ENCODE measurements at regions not wholly inside any gene's neighbourhood (a gene's known extent, or its start where the extent isn't known, plus 50 kb on each side); places are given as distances from the start of the nearest gene placed in this dataset.

DNA sequence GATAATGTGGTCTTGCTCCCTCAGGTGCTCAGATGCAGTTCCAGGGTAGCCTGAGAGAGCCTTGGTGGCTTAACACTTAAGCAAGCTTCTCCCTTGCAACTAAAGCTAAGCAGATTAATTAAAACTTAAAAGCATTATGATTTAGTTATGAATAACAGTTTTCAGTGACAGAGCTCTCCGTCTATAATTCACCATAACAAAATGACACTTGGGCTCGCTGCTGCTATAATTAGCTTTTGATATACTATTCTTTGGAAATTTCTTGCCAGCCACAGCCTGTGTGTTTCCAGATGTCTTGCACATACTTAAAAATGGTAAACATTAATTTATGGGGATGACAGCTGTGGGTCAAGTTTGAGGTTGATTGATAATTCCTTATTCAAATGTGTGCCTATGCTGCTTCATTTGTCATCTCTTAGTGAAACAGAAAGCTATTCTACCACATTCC lies 380.5 kb downstream of the TFAP2B start:
- TF ChIP-seq, protein P1, sequence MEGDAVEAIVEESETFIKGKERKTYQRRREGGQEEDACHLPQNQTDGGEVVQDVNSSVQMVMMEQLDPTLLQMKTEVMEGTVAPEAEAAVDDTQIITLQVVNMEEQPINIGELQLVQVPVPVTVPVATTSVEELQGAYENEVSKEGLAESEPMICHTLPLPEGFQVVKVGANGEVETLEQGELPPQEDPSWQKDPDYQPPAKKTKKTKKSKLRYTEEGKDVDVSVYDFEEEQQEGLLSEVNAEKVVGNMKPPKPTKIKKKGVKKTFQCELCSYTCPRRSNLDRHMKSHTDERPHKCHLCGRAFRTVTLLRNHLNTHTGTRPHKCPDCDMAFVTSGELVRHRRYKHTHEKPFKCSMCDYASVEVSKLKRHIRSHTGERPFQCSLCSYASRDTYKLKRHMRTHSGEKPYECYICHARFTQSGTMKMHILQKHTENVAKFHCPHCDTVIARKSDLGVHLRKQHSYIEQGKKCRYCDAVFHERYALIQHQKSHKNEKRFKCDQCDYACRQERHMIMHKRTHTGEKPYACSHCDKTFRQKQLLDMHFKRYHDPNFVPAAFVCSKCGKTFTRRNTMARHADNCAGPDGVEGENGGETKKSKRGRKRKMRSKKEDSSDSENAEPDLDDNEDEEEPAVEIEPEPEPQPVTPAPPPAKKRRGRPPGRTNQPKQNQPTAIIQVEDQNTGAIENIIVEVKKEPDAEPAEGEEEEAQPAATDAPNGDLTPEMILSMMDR (optimal IDR thresholded peaks at IDR 0.05 in 1 of 3, IDR thresholded peaks at IDR 0.05 in 1 of 3, conservative IDR thresholded peaks at IDR 0.05 in 1 of 3; ENCODE audit: extremely low read depth in 1 of 3, insufficient read depth in 2 of 3, low read length in 3 of 3) = no peak
- Histone ChIP-seq H4K20me1 (ENCODE audit: control insufficient read depth, extremely low read depth, insufficient read depth, low read length) (no peaks in the 10 kb centered on the region), H3K4me1 (ENCODE audit: control insufficient read depth, extremely low read depth, insufficient read depth, low read length) (no peaks in the 10 kb centered on the region), H3K4me2 (ENCODE audit: control insufficient read depth, extremely low read depth, insufficient read depth, low read depth, low read length) (no peak overlapping the region), H3K36me3 (ENCODE audit: control insufficient read depth in 2 of 2, extremely low read depth in 1 of 2, insufficient read depth in 2 of 2, low read length in 2 of 2) (no peaks in the 10 kb centered on the region), H3K9me3 (ENCODE audit: control insufficient read depth, low read depth, low read length) (no peaks in the 10 kb centered on the region), H3K9ac (ENCODE audit: control insufficient read depth, extremely low read depth, insufficient read depth, low read length) (no peak overlapping the region), H3K79me2 (ENCODE audit: control insufficient read depth, insufficient read depth, low read length) (no peaks in the 10 kb centered on the region), H3K27ac (ENCODE audit: control insufficient read depth, insufficient read depth, low read length) (no peak overlapping the region), H3K4me3 (ENCODE audit: control insufficient read depth in 2 of 3, extremely low read depth in 1 of 3, insufficient read depth in 2 of 3, low read depth in 1 of 3, low read length in 3 of 3) (no peak overlapping the region), H2AFZ (ENCODE audit: control insufficient read depth, low read length) (no peak overlapping the region), H3K27me3 (ENCODE audit: control insufficient read depth, extremely low read depth, insufficient read depth, low read length) (no peaks in the 10 kb centered on the region), H3K9me1 (ENCODE audit: control insufficient read depth, extremely low read depth, insufficient read depth, low read length) (no peaks in the 10 kb centered on the region)
- FAIRE-seq (no peak), DNase-seq (ENCODE audit: low read depth, low spot score) (no peak)
- dilution Hi-C loops (cut with MboI; ENCODE audit: extremely low pct_ligation_motif_present, low sequenced_read_pairs) = no loop called here

DNA sequence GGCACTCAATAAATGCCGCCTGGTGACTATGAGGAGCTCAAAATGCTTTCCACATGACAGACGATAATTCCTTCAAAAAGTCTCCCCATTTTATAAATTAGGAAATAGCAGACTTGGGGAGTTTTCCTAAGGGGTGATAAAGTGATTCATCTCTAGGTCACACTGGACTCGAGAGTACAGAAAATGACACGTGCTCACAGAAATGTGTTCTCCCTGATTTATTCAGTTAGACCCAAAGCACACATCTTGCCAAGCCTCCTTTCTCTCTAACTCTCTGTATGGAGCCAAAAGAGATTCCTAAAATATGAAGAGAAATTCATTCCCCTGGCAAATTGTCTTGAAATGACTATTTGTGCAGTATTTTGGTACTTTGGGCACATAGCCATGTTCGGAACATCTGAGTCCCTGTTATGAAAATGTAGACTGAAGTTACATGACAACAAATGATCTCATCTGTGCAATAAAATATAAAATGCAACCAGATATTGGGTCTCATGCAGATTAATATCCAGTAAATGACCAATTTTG lies 381.1 kb downstream of the TFAP2B start:
- TF ChIP-seq EZH2 (IDR thresholded peaks at IDR 0.05; ENCODE audit: low read length) = no peak
- TF ChIP-seq, protein P1 (optimal IDR thresholded peaks at IDR 0.05 in 1 of 3, IDR thresholded peaks at IDR 0.05 in 1 of 3, conservative IDR thresholded peaks at IDR 0.05 in 1 of 3; ENCODE audit: extremely low read depth in 1 of 3, insufficient read depth in 2 of 3, low read length in 3 of 3) = no peak
- no peaks in the 10 kb centered on the region for H3K79me2 ChIP-seq (ENCODE audit: control insufficient read depth, insufficient read depth, low read length)
- H3K27ac ChIP-seq (ENCODE audit: control insufficient read depth, insufficient read depth, low read length) = no peak overlapping the region
- DNase-seq (ENCODE audit: low read depth, low spot score) = no peak
- dilution Hi-C loops (cut with MboI; ENCODE audit: extremely low pct_ligation_motif_present, low sequenced_read_pairs) = no loop called here
- FAIRE-seq = no peak
- no peaks in the 10 kb centered on the region for H3K9me1 ChIP-seq (ENCODE audit: control insufficient read depth, extremely low read depth, insufficient read depth, low read length)
- no peaks in the 10 kb centered on the region for H4K20me1 ChIP-seq (ENCODE audit: control insufficient read depth, extremely low read depth, insufficient read depth, low read length)
- H3K9me3 ChIP-seq (ENCODE audit: control insufficient read depth, low read depth, low read length) = no peaks in the 10 kb centered on the region
- H3K36me3 ChIP-seq (ENCODE audit: control insufficient read depth in 2 of 2, extremely low read depth in 1 of 2, insufficient read depth in 2 of 2, low read length in 2 of 2) = no peaks in the 10 kb centered on the region
- H3K27me3 ChIP-seq (ENCODE audit: control insufficient read depth, extremely low read depth, insufficient read depth, low read length) = no peaks in the 10 kb centered on the region
- no peak overlapping the region for H3K4me2 ChIP-seq (ENCODE audit: control insufficient read depth, extremely low read depth, insufficient read depth, low read depth, low read length)
- H3K4me1 ChIP-seq (ENCODE audit: control insufficient read depth, extremely low read depth, insufficient read depth, low read length) = no peaks in the 10 kb centered on the region
- no peak overlapping the region for H3K9ac ChIP-seq (ENCODE audit: control insufficient read depth, extremely low read depth, insufficient read depth, low read length)
- H3K4me3 ChIP-seq (ENCODE audit: control insufficient read depth in 2 of 3, extremely low read depth in 1 of 3, insufficient read depth in 2 of 3, low read depth in 1 of 3, low read length in 3 of 3) = no peak overlapping the region
- no peak overlapping the region for H2AFZ ChIP-seq (ENCODE audit: control insufficient read depth, low read length)

Measured in keratinocyte (primary cell).